Endothelial cell (in vitro differentiated cells): ENCODE measurements at regions not wholly inside any gene's neighbourhood (a gene's known extent, or its start where the extent isn't known, plus 50 kb on each side); places are given as distances from the start of the nearest gene placed in this dataset.
"Not testable (repeated sequence)": the region's sequence is repeated elsewhere in the genome, so short reads cannot be mapped to it uniquely, and the experiment has no call there.

ENCODE experiments used
- DNase-seq: peaks from one replicate; pipeline ENCODE4 v3.0.0; 2021; ENCODE audit warnings: low spot score
- H3K27ac Mint-ChIP-seq: one replicate; pipeline ENCODE4 v1.8.0; 2021; ENCODE audit warnings: mixed read lengths, inconsistent platforms; ENCODE audit not compliant: unreplicated experiment
- H3K27me3 Mint-ChIP-seq: one replicate; pipeline ENCODE4 v1.8.0; 2021; ENCODE audit warnings: mild to moderate bottlenecking, moderate library complexity, mixed read lengths, inconsistent platforms; ENCODE audit not compliant: unreplicated experiment
- H3K36me3 Mint-ChIP-seq: one replicate; pipeline ENCODE4 v1.8.0; 2021; ENCODE audit warnings: mild to moderate bottlenecking, low read depth, mixed read lengths, inconsistent platforms; ENCODE audit not compliant: unreplicated experiment
- H3K4me1 Mint-ChIP-seq: one replicate; pipeline ENCODE4 v1.8.0; 2021; ENCODE audit warnings: mild to moderate bottlenecking, mixed read lengths, inconsistent platforms; ENCODE audit not compliant: unreplicated experiment
- H3K4me3 Mint-ChIP-seq: one replicate; pipeline ENCODE4 v1.8.0; 2021; ENCODE audit warnings: mild to moderate bottlenecking, mixed read lengths, inconsistent platforms; ENCODE audit not compliant: unreplicated experiment
- H3K9me3 Mint-ChIP-seq: one replicate; pipeline ENCODE4 v1.8.0; 2021; ENCODE audit warnings: mixed read lengths, inconsistent platforms; ENCODE audit not compliant: unreplicated experiment
- TF ChIP-seq, protein P1 (sequence below): fragments of 200-600 bp; sonication (generic); IDR thresholded peaks from one replicate; pipeline ENCODE4 v1.5.0; 2021; ENCODE audit warnings: antibody characterized with exemption; ENCODE audit not compliant: unreplicated experiment

- Mint-ChIP-seq H3K36me3 (no peaks in the 10 kb centered on the region), H3K4me1 (no peaks in the 10 kb centered on the region), H3K27me3 (no peaks in the 10 kb centered on the region), H3K4me3 (no peak overlapping the region), H3K9me3 (no peaks in the 10 kb centered on the region), H3K27ac (no peak overlapping the region)
- TF ChIP-seq, protein P1, sequence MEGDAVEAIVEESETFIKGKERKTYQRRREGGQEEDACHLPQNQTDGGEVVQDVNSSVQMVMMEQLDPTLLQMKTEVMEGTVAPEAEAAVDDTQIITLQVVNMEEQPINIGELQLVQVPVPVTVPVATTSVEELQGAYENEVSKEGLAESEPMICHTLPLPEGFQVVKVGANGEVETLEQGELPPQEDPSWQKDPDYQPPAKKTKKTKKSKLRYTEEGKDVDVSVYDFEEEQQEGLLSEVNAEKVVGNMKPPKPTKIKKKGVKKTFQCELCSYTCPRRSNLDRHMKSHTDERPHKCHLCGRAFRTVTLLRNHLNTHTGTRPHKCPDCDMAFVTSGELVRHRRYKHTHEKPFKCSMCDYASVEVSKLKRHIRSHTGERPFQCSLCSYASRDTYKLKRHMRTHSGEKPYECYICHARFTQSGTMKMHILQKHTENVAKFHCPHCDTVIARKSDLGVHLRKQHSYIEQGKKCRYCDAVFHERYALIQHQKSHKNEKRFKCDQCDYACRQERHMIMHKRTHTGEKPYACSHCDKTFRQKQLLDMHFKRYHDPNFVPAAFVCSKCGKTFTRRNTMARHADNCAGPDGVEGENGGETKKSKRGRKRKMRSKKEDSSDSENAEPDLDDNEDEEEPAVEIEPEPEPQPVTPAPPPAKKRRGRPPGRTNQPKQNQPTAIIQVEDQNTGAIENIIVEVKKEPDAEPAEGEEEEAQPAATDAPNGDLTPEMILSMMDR = peak; percentile 82
- DNase-seq = peak; percentile 44
Observed at GRCh38 chr1:188782220-188782841, 1695.3 kb downstream of the BRINP3 start.

- TF ChIP-seq, protein P1 = no peak
- H3K27ac Mint-ChIP-seq = no peak overlapping the region
- peaks cover 24% of the 10 kb centered on the region for H3K36me3 Mint-ChIP-seq
- no peak overlapping the region for H3K4me3 Mint-ChIP-seq
- no peaks in the 10 kb centered on the region for H3K9me3 Mint-ChIP-seq
- no peaks in the 10 kb centered on the region for H3K4me1 Mint-ChIP-seq
- no peak for DNase-seq
- no peaks in the 10 kb centered on the region for H3K27me3 Mint-ChIP-seq
Observed at GRCh38 chr1:188794969-188795368, 1682.7 kb downstream of the BRINP3 start.

GRCh38 chr1:188812153-188812552 is 1665.5 kb downstream of the BRINP3 start:
- not testable (repeated sequence) for H3K4me1 Mint-ChIP-seq, DNase-seq, H3K27ac Mint-ChIP-seq, H3K9me3 Mint-ChIP-seq, H3K27me3 Mint-ChIP-seq
- Mint-ChIP-seq H3K36me3 (peaks cover 41% of the 10 kb centered on the region), H3K4me3 (peak overlapping the region; percentile 84)

DNA sequence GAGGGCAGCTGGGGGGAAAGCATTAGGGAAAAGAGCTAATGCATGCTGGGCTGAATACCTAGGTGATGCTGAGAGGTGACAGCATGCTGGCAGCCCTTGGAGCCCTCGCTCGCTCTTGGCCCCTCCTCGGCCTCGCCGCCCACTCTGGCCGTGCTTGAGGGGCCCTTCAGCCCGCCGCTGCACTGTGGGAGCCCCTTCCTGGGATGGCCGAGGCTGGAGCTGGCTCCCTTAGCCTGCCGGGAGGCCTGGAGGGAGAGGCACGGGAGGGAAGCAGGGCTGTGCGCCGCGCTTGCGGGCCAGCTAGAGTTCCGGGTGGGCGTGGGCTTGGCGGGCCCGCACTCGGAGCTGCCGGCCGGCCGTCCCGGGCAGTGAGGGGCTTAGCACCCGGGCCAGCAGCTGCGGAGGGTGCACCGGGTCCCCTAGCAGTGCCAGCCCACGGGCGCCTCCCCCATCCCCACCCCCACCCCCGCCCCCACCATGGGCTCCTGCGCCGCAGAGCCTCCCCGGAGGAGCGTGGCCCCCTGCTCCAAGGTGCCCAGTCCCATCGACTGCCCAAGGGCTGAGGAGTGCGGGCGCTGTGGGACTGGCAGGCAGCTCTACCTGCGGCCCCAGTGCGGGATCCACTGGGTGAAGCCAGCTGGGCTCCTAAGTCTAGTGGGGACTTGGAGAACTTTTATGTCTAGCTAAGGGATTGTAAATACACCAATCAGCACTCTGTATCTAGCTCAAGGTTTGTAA is 1664.7 kb downstream of the BRINP3 start:
- H3K27ac Mint-ChIP-seq, H3K4me3 Mint-ChIP-seq, H3K4me1 Mint-ChIP-seq, H3K9me3 Mint-ChIP-seq, DNase-seq, H3K27me3 Mint-ChIP-seq: not testable (repeated sequence)
- H3K36me3 Mint-ChIP-seq = peaks cover 41% of the 10 kb centered on the region

GRCh38 chr1:188817814-188818213 is 1659.8 kb downstream of the BRINP3 start:
- Mint-ChIP-seq H3K27me3 (peaks cover 3% of the 10 kb centered on the region), H3K27ac (no peak overlapping the region), H3K4me3 (no peak overlapping the region), H3K9me3 (no peaks in the 10 kb centered on the region), H3K36me3 (peaks cover 16% of the 10 kb centered on the region), H3K4me1 (peaks cover 10% of the 10 kb centered on the region)
- DNase-seq = no peak
- TF ChIP-seq, protein P1 = no peak

GRCh38 chr1:188822248-188822647 is 1655.4 kb downstream of the BRINP3 start:
- Mint-ChIP-seq H3K27ac (peak overlapping the region; percentile 96), H3K9me3 (no peaks in the 10 kb centered on the region), H3K36me3 (no peaks in the 10 kb centered on the region), H3K27me3 (peaks cover 2% of the 10 kb centered on the region), H3K4me3 (peak overlapping the region; percentile 90), H3K4me1 (peaks cover 10% of the 10 kb centered on the region)
- TF ChIP-seq, protein P1 = no peak
- DNase-seq = peak; percentile 17
